Smooth muscle cell (in vitro differentiated cells): ENCODE measurements at regions not wholly inside any gene's neighbourhood (a gene's known extent, or its start where the extent isn't known, plus 50 kb on each side); places are given as distances from the start of the nearest gene placed in this dataset.
A peak's percentile ranks its signal among the peaks of the same experiment; 100 is the strongest.

ENCODE experiments used
- DNase-seq: peaks from one replicate; lab custom pipeline; 2025; ENCODE audit not compliant: unreplicated experiment; lab: John Stamatoyannopoulos, UW
- H2AFZ ChIP-seq: fragments of 200-600 bp; sonication (generic); 2 replicates; pipeline ENCODE4 v1.6.0; 2016; ENCODE audit warnings: antibody characterized with exemption, low read depth, mild to moderate bottlenecking
- H3F3A ChIP-seq: fragments of 200-600 bp; sonication (generic); 2 replicates; pipeline ENCODE4 v1.6.0; 2017; ENCODE audit warnings: antibody characterized with exemption, low read depth
- H3K27ac ChIP-seq: fragments of 200-600 bp; sonication (generic); 2 replicates; pipeline ENCODE4 v1.5.1; 2016; ENCODE audit warnings: low read depth, mild to moderate bottlenecking
- H3K27me3 ChIP-seq: fragments of 200-600 bp; sonication (generic); 2 replicates; pipeline ENCODE4 v1.6.1; 2016; ENCODE audit warnings: low read depth, mild to moderate bottlenecking
- H3K36me3 ChIP-seq: fragments of 200-600 bp; sonication (generic); 2 replicates; pipeline ENCODE4 v1.5.1; 2016; ENCODE audit warnings: low read depth
- H3K4me1 ChIP-seq: fragments of 200-600 bp; sonication (generic); 2 replicates; pipeline ENCODE4 v1.5.1; 2016; ENCODE audit warnings: low read depth
- H3K4me2 ChIP-seq: fragments of 200-600 bp; sonication (generic); 2 replicates; pipeline ENCODE4 v1.6.0; 2016; ENCODE audit warnings: mild to moderate bottlenecking
- H3K4me3 ChIP-seq: fragments of 200-600 bp; sonication (generic); 2 replicates; pipeline ENCODE4 v1.5.1; 2016; ENCODE audit warnings: mild to moderate bottlenecking
- H3K79me2 ChIP-seq: fragments of 200-600 bp; sonication (generic); 2 replicates; pipeline ENCODE4 v1.6.0; 2016; ENCODE audit warnings: low read depth, mild to moderate bottlenecking
- H3K9ac ChIP-seq: fragments of 200-600 bp; sonication (generic); 2 replicates; pipeline ENCODE4 v1.6.0; 2016; ENCODE audit warnings: low read depth
- H3K9me3 ChIP-seq: fragments of 200-600 bp; sonication (generic); replicated peaks from 2 replicates; pipeline ENCODE4 v1.5.1; 2016; ENCODE audit warnings: low read depth
- H4K20me1 ChIP-seq: fragments of 200-600 bp; sonication (generic); 2 replicates; pipeline ENCODE4 v1.6.0; 2016; ENCODE audit warnings: low read depth
- WGBS: methylation state at CpG from one replicate; pipeline ENCODE4 v1.1.7; 2016; ENCODE audit warnings: low lambda C conversion rate; 5-methylcytosine and 5-hydroxymethylcytosine counted together
- TF ChIP-seq, protein P1 (sequence below): fragments of 200-600 bp; sonication (generic); IDR thresholded peaks from 2 replicates; pipeline ENCODE4 v1.5.1; 2017; ENCODE audit warnings: borderline replicate concordance, mild to moderate bottlenecking, antibody characterized with exemption; ENCODE audit not compliant: insufficient read depth, poor library complexity, severe bottlenecking

DNA sequence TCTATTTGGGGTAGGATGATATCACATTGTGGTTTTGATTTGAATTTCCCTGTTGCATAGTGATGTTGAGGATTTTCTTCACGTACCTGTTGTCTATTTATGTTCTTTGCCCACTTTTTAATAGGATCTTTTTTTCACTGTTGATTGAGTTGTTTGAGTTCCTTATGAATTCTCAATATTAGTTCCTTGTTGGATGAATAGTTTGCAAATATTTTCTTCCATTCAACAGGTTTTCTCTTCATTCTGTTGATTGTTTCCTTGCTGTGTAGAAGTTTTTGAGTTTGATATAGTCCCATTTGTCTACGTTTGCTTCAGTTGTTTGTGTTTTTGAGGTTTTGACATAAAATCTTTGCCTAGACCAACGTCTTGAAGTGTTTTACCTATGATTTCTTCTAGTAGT, 369.5 kb upstream of the CAMK1G start:
- Histone ChIP-seq H3K27me3 (peaks cover 26% of the 10 kb centered on the region), H3K4me2 (no peak overlapping the region), H3K36me3 (no peaks in the 10 kb centered on the region), H3F3A (no peaks in the 10 kb centered on the region), H3K4me3 (no peak overlapping the region), H2AFZ (no peak overlapping the region), H3K9me3 (no peaks in the 10 kb centered on the region), H3K9ac (no peak overlapping the region), H3K4me1 (no peaks in the 10 kb centered on the region), H3K79me2 (no peaks in the 10 kb centered on the region), H4K20me1 (no peaks in the 10 kb centered on the region), H3K27ac (no peak overlapping the region)
- WGBS, result 79% methylated on average over 3 of the region's 3 CpGs
- DNase-seq, result no peak
- TF ChIP-seq, protein P1, sequence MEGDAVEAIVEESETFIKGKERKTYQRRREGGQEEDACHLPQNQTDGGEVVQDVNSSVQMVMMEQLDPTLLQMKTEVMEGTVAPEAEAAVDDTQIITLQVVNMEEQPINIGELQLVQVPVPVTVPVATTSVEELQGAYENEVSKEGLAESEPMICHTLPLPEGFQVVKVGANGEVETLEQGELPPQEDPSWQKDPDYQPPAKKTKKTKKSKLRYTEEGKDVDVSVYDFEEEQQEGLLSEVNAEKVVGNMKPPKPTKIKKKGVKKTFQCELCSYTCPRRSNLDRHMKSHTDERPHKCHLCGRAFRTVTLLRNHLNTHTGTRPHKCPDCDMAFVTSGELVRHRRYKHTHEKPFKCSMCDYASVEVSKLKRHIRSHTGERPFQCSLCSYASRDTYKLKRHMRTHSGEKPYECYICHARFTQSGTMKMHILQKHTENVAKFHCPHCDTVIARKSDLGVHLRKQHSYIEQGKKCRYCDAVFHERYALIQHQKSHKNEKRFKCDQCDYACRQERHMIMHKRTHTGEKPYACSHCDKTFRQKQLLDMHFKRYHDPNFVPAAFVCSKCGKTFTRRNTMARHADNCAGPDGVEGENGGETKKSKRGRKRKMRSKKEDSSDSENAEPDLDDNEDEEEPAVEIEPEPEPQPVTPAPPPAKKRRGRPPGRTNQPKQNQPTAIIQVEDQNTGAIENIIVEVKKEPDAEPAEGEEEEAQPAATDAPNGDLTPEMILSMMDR, result no peak

DNA sequence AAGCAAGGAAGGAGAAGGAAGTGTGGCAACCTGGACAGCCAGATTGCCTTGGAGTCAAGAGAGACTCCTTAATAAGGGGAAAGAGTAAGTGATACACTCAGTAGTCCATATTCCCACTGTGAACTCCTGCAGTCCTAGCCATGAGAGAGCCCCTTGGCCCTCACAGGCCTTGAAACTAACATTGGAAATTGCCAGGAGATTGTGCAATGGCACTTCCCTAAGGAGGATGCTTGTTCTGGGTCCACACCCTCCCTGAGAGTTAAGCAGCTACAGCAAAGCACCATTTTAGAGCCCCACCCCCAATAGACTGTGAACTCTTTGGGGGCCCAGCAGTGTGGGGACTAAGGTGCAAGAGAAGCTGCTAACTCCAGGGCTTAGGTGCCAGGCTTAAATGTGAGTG, 367.7 kb upstream of the CAMK1G start:
- TF ChIP-seq, protein P1, result no peak
- H4K20me1 ChIP-seq, result no peaks in the 10 kb centered on the region
- H3K9me3 ChIP-seq, result no peaks in the 10 kb centered on the region
- H3K36me3 ChIP-seq, result no peaks in the 10 kb centered on the region
- no peak overlapping the region for H3K9ac ChIP-seq
- H3F3A ChIP-seq, result no peaks in the 10 kb centered on the region
- DNase-seq, result no peak
- peaks cover 3% of the 10 kb centered on the region for H3K4me1 ChIP-seq
- no peak overlapping the region for H3K4me3 ChIP-seq
- H3K79me2 ChIP-seq, result no peaks in the 10 kb centered on the region
- no peak overlapping the region for H3K27ac ChIP-seq
- H3K27me3 ChIP-seq, result peaks cover 12% of the 10 kb centered on the region
- no peak overlapping the region for H2AFZ ChIP-seq
- no peak overlapping the region for H3K4me2 ChIP-seq

DNA sequence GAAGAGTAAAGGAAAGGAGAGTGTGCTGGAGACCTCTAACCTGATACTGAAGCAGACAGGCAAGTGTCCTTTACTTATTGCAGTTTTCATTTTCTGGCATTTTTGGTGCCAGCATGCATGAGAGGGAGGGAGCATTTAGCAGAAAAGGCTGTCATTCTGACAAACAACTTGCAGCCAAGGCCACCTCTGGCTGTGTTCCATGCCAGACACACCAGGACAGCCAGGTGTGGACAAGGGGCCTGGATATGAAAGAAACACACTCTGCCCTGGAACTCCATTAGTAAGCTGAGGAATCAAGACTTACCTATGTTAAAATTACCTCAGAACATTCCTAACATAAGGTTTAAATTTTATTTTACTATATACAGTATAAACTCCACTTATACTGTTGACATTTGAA, 365.4 kb upstream of the CAMK1G start:
- Histone ChIP-seq H3K79me2 (no peaks in the 10 kb centered on the region), H3K27ac (no peak overlapping the region), H4K20me1 (no peaks in the 10 kb centered on the region), H2AFZ (no peak overlapping the region), H3K4me3 (no peak overlapping the region), H3K9me3 (no peaks in the 10 kb centered on the region), H3F3A (no peaks in the 10 kb centered on the region), H3K4me1 (peaks cover 3% of the 10 kb centered on the region), H3K36me3 (no peaks in the 10 kb centered on the region), H3K4me2 (no peak overlapping the region), H3K9ac (no peak overlapping the region), H3K27me3 (no peaks in the 10 kb centered on the region)
- no peak for DNase-seq
- TF ChIP-seq, protein P1, result no peak

DNA sequence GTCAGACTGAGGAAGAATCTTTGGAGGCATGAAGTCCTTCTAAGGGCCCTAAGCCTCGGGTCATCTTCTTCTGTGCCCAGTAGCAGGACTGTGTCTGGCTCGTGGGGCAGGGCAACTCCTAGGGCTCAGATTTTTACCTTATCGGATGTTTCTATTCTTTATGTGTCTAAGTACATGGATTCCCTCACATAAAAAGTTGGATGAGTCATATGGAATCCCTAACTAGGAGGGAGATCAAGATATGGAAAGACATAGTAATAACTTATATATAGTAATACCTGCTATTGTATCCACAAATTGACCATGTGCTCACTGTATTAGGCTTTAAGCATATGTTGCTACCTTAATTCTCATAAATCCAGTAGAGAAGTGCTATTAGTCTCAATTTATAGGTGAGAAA, 364.5 kb upstream of the CAMK1G start:
- DNase-seq, result no peak
- no peaks in the 10 kb centered on the region for H3F3A ChIP-seq
- H3K4me1 ChIP-seq, result peaks cover 3% of the 10 kb centered on the region
- TF ChIP-seq, protein P1, result no peak
- 41% methylated on average over 3 of the region's 3 CpGs for WGBS
- no peak overlapping the region for H2AFZ ChIP-seq
- no peaks in the 10 kb centered on the region for H3K9me3 ChIP-seq
- H3K79me2 ChIP-seq, result no peaks in the 10 kb centered on the region
- H3K4me3 ChIP-seq, result no peak overlapping the region
- no peak overlapping the region for H3K4me2 ChIP-seq
- H4K20me1 ChIP-seq, result no peaks in the 10 kb centered on the region
- no peaks in the 10 kb centered on the region for H3K27me3 ChIP-seq
- no peak overlapping the region for H3K9ac ChIP-seq
- H3K27ac ChIP-seq, result peak overlapping the region; percentile 9
- H3K36me3 ChIP-seq, result no peaks in the 10 kb centered on the region
